NCI-H69 (cell line): ENCODE measurements at regions not wholly inside any gene's neighbourhood (a gene's known extent, or its start where the extent isn't known, plus 50 kb on each side); places are given as distances from the start of the nearest gene placed in this dataset.

Experiments
- DNase-seq: peaks from one replicate; lab custom pipeline; 2025; lab: John Stamatoyannopoulos, UW

DNA sequence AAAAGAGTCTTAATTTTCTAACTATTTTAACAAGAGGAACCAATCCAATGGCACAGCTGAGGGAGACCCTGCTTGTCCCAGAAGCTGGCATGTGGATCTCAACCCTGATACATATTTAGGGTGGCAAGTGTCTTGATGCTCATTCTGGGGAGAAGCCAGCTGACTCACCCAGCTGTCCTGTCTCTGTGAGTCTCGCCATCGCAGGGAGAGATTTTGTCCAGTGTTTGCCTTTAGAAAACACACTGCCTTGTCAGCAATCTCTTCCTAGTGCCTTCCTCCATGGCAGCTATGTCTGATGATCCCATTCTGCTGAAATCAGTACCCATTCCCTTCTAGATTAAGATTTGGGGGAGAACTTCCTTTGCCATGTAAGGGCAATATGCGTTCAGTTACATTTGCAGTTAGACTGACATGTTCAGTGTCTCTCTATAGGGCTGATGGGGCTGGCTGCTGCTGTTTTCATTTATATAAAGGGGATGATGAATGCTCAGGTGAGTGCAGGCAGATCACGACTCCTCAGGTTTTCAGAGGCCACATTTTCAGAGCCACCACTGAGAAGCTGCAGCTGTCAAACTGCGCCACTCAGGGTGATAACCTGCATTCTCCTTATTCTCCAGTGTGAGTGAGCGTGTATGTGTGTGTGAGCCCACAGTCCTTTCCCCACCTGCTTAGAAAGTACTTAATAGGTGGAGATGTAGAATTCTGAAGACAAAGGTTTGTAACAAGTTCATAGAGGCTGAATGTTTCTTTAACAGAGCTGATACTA is 217.0 kb downstream of the GAS1 start:
- no peak for DNase-seq

DNA sequence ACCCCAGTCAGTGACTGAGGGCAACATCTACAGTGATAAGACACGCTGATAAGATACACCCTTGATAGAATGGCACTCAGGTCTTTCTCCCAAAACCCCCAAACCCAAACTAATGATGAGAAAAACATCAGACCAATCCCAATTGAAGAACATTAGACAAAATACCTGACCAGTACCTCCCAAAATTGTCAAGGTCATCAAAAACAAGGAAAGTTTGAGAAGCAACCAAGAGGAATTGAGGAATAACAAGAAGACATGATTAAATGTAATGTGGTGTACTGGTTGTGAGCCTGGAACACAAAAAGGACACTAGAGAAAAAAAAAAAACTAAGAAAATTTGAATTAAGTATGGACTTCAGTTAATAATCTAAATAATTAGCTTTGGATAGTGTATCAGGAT is 222.8 kb downstream of the GAS1 start:
- no peak for DNase-seq

DNA sequence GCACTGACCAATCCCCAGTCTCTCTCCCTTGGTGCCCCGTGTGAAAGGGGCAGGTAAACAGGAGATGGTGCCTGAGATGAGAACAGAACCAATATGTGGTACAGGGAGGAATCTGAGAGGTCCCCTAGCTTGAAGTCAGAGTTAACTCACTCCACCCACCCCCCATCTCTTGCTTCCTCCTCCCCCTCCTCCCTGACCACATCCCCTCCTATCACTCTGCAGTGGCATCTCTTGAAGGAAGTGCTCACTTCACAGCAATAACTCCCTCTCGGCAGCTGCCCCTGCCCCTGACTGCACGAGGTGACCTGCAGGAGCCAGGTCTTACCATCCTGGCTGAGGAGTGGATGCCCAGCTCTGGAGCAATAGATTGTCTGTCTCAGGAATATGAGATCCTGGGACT is 224.0 kb downstream of the GAS1 start:
- DNase-seq, result no peak

DNA sequence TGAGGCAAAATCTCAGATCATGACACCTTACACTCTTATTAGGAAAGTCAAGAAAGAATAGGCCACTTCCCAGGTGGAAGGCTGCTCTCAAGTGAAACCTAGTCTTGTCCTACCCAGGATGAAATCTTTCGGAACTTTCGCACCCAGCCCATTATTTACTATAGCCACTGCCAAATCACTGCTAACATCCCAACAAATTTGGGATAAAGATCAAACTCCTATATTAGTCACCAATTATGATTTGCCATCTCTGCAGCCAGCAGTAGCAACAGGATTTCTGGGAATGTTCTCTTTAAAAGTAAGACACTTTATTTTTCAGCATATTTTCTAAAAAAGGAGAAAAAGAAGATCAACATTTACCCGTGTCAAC is 224.6 kb downstream of the GAS1 start:
- DNase-seq, result no peak

DNA sequence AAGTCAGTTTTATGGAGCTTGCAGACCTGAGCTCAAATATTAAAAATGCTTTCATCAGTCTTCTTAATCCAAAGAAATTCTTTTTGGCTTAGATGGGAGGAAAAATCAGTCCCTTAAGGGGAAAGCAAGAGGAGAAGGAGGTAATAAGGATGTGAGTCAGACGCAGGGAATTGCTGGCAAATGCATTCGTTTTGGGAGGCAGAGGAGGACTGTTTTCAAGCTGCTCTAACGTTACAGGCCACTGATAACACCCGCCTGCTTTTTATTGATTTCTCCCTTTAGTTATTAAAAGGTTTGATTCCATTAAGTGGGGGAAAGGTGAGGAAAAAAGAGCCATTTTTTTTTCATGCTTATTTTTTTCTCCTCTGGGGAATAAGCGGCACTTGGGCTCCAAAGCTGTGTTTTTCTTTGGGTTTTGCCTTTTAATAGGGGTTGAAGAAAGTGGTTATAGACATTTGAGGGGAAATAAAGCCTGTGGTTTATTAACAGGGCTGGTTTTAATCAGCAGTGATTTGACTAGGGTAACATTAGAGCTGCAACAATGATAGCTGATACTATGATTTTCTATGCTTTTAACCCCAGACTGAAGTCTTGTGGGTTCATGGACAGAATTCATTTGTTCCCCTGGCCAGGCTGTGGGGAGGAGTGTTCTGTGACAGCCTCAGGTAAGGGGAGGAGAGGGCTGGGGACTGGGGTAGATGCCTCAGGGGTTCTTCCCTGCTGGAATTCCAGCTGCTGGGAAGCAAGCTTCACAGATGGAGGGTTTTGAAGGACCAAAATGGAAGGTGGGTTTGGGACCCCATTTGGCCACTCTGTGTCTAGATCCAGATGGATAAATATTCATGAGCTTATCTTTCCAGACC is 225.2 kb downstream of the GAS1 start:
- no peak for DNase-seq

DNA sequence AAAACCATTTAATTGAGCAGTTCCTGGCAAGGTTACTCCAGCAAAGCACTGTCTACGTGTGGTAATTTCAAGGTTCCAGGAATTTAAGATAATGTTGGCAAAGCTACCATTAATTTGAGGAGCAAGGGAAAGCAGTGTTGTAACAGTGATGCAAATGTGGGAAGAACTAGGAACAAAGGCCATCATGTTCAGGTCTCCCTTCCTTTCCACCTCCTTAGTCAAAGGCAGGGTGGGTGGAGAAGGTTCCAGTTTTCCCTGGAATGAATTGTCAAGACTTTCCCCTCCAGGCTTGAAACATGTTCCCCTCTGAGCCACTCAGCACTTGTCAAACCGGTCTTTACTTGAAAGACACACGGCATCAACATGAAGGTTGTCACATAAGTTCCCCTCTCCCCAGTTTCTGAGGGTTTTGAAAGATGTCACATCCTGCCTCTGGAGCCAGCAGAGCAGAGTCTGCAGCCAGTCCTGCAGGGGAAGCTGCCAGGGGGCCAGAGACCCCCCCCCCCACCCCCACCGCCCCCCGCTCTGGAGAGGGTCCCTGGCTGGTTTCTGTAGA is 226.0 kb downstream of the GAS1 start:
- no peak for DNase-seq

DNA sequence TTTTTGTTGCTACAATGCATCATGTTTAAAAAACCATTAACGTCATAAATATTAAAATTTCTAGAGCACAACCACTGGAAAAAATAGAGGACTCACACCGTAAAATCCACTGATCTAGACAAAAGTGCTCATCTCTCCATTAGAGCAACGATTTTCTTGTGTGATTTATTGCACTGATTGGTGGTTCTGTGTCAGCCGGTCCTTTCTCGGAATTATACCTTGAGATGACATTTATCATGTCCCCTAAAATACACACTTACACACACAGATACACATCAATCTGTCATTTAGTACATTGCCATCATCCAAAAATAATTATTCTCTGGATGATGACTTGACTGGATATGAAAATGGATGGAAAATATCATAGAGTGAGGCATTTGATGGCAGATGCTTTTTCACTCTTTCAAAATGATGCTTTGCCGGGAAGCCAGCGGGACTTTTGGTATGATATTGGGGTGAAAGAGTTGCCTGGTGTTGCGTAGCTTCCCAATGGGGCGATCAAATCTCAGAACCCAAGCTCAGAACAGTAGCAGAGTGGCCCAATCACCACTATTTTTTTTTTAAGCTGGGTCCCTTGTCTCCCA is 226.6 kb downstream of the GAS1 start:
- no peak for DNase-seq

DNA sequence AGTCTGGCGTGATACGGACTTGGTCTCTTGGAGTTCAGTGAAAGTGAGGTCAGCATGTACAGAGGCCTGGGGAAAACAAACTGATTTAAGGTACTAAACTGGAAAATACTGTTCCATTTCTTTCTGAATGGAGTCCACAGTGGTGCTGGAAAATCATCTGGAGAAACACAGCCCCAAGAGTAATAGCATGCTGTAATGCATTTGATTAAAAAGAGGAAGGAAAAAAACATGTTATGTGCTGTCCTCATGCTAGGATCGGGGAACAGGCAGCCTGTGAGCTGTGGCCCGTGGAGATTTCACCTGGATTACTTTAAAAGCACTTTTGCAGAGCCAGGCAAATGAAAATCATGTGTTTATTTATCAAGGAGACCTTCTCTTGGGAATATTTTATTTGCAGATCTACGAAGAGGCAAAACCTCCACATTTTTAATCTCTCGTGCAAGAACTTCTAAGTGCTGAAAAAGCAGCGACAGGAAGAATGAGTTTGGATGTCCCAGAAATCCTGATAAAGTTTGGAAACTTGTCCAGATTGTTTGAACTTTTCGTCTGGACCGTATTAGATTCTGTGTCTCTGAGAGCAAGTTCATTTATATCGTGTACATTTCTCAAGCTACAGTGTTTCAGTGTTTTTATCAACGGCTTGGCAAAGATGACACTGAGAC is 228.8 kb downstream of the GAS1 start:
- DNase-seq, result no peak

DNA sequence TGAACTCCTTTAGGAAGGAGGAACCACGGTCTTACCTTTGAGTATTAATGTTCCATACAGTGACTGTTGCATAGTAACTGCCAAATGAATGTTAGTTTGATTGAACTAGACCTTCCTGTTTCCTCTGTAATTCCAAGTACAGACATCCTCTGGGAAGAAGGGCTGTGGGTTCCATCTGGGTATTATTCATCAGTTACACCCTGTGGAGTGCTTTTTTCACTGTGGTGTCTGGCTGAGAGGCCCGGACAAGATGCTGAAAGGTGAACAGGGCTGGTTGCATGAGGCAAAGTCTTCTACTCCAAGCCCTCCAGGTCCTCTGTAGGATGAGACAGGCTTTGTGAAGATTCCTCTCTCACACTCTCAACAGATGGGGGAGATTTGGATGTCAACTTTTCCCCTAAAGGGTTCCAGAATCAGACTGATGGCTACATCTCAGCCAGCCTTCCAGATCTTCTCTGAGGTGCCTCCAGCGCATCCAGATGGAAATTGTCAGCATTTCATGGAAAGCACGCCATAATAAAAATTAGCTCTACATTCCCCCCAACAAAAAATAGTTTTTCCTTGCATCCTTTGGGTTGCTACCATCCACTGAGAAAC is 230.9 kb downstream of the GAS1 start:
- no peak for DNase-seq

DNA sequence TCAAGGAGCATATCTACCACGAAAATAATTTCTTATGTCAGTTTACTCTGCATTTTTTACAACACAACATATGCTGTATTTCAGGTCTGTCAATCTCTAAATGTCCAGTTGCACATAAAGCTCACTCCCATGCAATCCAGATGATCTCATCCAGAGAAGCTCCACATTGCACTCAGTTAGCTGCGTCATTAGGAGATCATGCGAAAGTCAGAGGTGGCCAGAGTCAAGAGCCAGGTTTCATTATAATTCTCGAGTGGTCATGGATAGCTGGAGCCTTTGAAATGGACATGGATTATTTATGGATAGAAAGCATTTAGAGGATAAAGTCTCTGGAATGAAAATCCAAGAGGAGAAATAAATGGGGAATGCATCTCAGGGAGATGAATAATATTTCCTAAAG is 232.3 kb downstream of the GAS1 start:
- DNase-seq, result no peak

DNA sequence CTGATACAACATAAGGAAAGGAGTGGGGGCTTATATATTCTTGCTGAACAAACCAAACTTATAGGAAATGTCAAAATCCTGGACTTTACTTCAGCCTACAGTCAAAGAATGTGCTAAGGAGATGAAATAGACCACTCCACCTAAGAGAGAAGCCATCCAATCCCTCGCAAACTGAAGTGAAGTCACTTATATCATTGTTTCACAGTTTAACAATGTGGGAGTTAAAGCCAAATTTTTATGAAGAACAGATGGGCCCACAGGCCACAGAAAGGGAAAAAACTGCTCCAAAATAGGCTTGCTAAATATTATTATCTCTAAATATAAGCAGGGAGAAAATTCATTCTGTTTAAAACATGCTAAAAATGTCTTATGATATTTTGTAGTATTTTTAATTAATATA is 233.3 kb downstream of the GAS1 start:
- DNase-seq, result no peak

DNA sequence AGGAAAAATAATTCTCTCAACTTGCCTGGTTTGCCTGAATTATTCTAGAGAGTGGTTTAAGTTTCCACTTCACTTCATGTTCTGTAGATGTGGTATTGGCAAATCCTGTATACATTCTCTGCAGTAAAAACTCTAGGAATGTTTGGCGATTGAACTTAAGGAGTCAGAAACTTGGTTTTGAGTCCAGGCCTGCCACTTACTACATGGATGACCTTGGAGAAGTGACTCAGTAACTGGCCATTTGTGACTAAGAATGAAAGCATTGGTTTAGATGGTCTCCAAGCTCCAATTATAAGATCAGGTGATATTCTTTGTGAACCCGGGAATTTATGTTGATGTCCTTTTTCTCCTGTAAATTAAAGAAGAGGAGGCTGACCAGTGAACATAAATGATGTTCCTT is 233.8 kb downstream of the GAS1 start:
- no peak for DNase-seq

DNA sequence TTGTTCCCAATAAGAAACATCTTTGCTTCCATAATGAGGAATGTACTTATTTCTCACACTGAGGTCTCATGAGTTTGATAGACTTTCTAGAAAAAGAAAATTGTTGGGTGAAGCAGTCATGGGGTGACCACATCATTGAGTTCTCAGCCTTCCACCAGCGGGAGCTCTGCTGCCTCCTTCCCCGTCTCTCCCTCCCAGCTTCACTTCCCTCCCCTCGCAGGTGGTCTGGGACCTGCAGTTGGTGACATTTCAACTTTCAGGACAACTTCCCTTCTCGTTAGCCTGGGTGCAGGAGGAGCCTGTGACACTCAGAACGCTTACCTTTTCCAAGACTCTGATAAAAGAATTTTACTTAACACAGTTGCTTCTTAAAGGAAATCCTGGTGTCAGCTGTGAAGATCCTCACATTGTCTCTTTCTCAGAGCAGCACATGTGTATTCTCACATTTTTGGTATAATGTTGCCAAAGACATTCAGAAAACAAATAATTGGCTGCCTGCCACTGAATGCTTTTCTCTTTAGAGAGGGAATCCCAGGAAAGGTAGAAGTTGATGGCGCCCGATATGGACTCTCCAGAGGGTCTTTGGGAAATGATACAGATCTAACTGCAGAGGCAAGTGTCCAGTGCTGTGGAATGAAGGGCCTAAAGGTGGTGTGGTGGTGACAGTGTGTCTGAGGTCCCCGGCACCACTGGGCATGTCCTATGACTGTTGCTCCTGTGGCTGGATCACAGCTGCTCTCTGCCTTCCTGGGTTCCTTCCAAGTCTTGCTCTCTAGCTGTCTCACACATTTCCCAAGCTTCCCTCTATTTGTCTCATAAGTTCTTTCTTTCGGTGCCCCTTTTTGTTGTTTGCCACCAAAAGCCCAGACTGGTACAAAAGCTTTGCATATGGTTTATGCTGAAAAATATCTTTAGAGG is 238.1 kb downstream of the GAS1 start:
- DNase-seq, result no peak

DNA sequence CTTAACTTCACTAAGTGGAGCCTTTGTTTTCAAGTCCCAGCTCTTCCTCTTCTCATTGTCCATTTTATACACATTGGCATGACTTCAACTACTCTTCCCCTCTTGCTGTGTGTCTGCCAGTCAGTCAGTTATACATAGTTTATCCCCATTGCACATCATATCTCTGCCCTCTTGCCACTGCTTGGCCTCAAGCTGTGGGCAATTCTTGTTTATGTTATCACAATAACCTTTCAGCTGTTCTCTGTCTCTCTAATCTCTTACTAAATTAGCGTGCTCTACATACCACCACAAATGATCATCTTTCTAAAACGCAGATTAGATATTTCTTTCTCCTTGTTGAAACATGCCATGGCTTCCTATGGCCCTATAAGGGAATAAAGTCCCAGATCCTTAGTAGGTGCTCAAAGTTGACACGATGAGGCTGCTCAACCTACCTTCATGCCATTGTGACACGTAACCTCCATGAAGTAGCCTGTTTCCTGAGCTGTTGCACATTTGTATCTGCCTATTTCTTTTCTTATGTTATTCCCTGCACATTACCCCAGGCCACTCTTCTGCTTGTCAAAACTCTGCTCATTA is 239.3 kb downstream of the GAS1 start:
- no peak for DNase-seq

DNA sequence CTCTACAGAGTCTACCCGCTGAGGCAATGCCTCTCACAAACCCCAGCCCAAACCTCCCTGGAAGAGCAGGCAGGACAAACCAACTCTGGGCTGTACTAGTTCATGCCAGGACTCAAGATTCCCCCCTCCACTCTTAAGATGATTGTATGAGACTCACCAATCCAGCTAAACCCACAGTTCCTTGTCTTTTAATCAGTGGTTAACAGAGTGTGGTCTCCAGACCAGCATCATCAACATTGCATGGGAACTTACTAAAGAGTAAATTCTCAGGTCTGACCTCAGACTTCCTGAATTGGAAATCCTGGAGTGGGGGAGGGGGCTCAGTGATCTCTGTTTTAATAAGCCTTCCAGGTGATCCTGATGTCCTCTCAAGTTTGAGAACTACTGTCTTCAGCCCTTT is 240.9 kb downstream of the GAS1 start:
- no peak for DNase-seq

DNA sequence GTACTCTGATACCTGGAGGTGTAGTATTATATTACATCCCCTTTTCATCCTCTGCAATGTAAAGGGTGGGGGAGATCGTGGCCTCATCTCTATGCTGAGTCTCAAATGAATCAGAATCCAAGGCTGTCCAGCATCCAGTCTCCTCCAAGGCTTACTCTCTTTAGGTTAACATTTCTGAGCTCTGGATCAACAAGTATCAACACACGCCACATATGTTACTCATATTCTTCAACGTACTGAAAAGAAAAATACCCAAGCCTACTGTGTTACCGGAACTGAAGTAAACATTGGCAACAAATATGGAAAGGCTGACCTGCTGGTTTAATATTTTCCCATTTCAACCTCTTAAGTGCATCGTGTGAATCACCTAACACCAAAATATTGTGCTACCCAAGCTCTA is 241.8 kb downstream of the GAS1 start:
- no peak for DNase-seq

DNA sequence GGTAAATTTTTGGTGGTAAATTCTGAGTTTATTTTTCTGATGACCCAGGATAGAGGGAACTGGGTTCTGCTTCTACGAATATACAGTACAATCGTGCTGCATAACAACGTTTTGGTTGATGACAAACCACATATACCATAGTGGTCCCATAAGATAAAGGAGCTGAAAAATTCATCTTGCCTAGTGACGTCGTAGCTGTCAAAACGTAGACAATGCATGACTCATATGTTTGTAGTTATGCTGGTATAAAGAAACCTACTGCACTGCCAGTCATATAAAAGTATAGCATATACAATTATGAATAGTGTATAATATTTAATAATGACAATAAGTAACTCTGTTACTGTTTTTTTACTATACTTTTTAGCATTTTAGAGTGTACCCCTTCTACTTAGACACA is 244.0 kb downstream of the GAS1 start:
- DNase-seq, result no peak

DNA sequence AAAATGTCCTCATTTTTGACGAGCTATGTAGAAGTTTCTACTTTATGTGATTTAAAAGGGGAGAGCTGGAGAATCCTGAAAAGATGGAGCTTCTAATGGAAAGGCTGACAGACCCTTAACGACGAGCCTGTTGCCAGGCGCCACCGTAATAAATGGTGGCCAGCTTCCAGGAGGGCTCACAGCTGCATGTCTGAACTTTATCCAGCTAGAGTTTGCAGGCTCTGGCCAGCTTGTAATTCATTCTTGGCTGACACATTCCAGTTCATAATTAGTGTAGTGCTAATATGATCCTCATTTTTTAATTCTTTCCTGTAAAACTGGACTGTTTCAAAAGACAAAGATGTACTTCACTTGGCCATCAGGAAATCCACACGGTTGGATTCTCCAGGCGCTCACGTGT is 246.7 kb downstream of the GAS1 start:
- no peak for DNase-seq

DNA sequence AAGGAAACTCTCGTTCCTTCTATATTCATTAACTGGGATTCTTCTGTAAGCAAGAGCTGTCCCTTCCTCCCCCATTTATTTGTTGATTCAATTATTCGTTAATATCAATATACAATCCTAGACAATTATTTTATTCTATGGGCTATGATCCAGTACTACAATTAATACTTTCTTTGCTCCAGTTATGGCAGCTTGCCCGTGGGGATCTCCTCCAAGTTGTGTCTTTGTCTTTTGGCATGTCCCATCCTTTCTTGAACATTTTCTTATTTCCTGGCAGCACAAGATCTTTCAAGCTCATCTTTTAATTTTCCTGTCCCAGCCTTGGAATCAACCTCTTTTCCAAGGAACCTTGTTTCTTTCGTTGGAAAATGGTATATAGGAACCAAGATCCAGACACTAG is 249.3 kb downstream of the GAS1 start:
- DNase-seq, result no peak

DNA sequence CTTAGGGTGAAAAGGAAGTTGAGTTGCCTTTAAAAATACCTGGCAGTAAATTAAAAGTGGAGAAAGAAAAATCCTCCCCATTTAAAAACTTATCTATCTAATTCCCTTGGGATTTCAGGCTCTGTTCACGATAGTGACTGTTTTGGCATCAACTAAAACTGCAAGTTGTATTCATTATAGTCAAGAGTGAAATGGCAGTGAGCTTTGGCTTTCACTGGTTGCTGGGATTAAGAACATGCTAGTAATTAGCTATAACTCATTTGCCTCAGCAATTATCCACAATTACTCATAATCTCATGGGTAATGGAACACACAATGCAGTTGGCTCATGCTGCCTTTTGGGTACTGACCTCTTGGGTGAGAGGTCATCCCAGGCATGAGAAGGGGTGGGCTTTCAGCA is 250.1 kb downstream of the GAS1 start:
- DNase-seq, result peak; percentile 5
